ENCODE measurements at regions not wholly inside any gene's neighbourhood (a gene's known extent, or its start where the extent isn't known, plus 50 kb on each side); places are given as distances from the start of the nearest gene placed in this dataset.

DNA sequence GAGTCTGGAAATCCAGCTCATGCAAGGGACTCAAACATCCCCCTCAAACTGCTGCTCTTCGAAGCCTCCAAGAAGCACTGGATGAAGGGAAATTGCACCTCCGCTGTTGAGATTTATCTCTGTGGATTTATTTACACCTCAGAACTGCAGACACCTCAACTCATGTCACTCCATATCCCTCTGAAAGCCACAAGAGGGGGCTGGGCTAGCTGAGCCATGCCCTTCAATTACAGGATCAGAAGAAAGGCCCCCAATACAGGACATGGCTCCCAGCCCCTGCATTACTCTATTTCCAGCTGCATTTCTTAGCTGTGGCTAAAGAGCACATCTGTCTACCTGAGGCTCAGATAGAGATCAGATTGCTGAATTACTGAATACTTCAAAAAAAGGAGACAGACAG, 103.1 kb upstream of the DYNLRB2 start:
- Mint-ChIP-seq H3K4me1 (peaks cover 4 to 8% of the 10 kb centered on the region in 2 donors), H3K36me3 (no peaks in the 10 kb centered on the region), H3K27ac (no peak overlapping the region), H3K9me3 (no peaks in the 10 kb centered on the region), H3K4me3 (no peak overlapping the region), H3K27me3 (ENCODE audit: low read depth in 2 of 2) (peaks cover 4 to 27% of the 10 kb centered on the region in 2 donors)
- ATAC-seq (no peak), DNase-seq (no peak)
- intact Hi-C loops (cut with micrococcal nuclease) = no loop called here
- TF ChIP-seq, protein P1, sequence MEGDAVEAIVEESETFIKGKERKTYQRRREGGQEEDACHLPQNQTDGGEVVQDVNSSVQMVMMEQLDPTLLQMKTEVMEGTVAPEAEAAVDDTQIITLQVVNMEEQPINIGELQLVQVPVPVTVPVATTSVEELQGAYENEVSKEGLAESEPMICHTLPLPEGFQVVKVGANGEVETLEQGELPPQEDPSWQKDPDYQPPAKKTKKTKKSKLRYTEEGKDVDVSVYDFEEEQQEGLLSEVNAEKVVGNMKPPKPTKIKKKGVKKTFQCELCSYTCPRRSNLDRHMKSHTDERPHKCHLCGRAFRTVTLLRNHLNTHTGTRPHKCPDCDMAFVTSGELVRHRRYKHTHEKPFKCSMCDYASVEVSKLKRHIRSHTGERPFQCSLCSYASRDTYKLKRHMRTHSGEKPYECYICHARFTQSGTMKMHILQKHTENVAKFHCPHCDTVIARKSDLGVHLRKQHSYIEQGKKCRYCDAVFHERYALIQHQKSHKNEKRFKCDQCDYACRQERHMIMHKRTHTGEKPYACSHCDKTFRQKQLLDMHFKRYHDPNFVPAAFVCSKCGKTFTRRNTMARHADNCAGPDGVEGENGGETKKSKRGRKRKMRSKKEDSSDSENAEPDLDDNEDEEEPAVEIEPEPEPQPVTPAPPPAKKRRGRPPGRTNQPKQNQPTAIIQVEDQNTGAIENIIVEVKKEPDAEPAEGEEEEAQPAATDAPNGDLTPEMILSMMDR (IDR thresholded peaks at IDR 0.05) = no peak
- WGBS (ENCODE audit: insufficient coverage) = 100% methylated on average over 2 of the region's 2 CpGs
- Histone ChIP-seq H3K4me1 (ENCODE audit: control insufficient read depth, insufficient read depth, low read length) (no peaks in the 10 kb centered on the region), H3K4me3 (ENCODE audit: low read length) (no peak overlapping the region), H3K9me3 (ENCODE audit: control insufficient read depth, insufficient read depth, low read length) (no peaks in the 10 kb centered on the region), H3K27me3 (ENCODE audit: control insufficient read depth, insufficient read depth, low read length) (no peaks in the 10 kb centered on the region), H3K27ac (ENCODE audit: low read length) (no peak overlapping the region), H3K36me3 (ENCODE audit: control insufficient read depth, insufficient read depth, low read length) (no peaks in the 10 kb centered on the region)

DNA sequence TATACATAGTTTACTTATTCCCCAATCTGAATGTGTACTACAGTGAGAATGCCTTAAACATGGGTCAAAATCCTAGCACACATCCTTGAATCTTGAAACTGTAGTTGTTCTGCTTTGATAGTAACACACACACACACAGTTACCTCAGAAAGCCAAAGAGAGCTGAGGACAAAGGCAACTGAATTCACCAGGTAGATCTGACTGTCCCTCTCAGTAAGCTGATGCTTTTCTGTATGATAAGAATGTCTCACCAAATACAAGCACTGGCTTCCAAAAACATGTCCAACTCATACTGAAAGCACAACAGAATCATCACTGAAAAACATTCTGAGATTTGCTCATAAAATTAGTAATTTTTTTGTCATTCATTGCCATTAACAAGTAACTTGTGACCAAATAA, 104.3 kb upstream of the DYNLRB2 start:
- H3K4me1 ChIP-seq (ENCODE audit: control insufficient read depth, insufficient read depth, low read length) = no peaks in the 10 kb centered on the region
- no peaks in the 10 kb centered on the region for H3K27me3 ChIP-seq (ENCODE audit: control insufficient read depth, insufficient read depth, low read length)
- Mint-ChIP-seq H3K36me3 (no peaks in the 10 kb centered on the region), H3K4me3 (no peak overlapping the region), H3K4me1 (peaks cover 4 to 8% of the 10 kb centered on the region in 2 donors), H3K9me3 (peaks cover 0 to 4% of the 10 kb centered on the region in 2 donors), H3K27me3 (ENCODE audit: low read depth in 2 of 2) (peaks cover 4 to 35% of the 10 kb centered on the region in 2 donors), H3K27ac (no peak overlapping the region)
- H3K36me3 ChIP-seq (ENCODE audit: control insufficient read depth, insufficient read depth, low read length) = no peaks in the 10 kb centered on the region
- intact Hi-C loops (cut with micrococcal nuclease) = no loop called here
- DNase-seq (no peak), ATAC-seq (no peak)
- H3K4me3 ChIP-seq (ENCODE audit: low read length) = no peak overlapping the region
- H3K27ac ChIP-seq (ENCODE audit: low read length) = no peak overlapping the region
- H3K9me3 ChIP-seq (ENCODE audit: control insufficient read depth, insufficient read depth, low read length) = no peaks in the 10 kb centered on the region
- TF ChIP-seq, protein P1 (IDR thresholded peaks at IDR 0.05) = no peak

DNA sequence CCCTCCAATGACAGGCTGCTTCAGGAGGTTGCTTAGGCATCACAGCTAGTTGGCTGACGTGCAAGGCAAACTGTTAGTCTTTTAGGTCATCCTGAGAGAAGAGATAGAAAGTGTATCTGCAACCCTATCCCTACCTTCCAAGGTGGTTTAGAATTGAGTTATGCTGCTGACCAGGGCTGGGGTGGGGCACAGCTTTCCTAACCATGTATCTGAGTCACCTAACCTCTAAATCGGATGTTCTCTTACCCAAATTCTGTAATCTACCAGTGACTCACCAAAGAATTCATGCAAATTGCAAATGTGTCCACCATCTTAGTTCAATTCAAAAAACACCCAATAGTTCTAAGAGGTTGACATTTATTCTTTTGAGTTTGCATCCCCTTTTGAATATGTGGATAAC, 107.2 kb upstream of the DYNLRB2 start:
- peaks cover 7 to 43% of the 10 kb centered on the region in 2 donors for H3K27me3 Mint-ChIP-seq (ENCODE audit: low read depth in 2 of 2)
- TF ChIP-seq, protein P1 (IDR thresholded peaks at IDR 0.05) = no peak
- Histone ChIP-seq H3K4me1 (ENCODE audit: control insufficient read depth, insufficient read depth, low read length) (no peaks in the 10 kb centered on the region), H3K4me3 (ENCODE audit: low read length) (no peak overlapping the region), H3K27me3 (ENCODE audit: control insufficient read depth, insufficient read depth, low read length) (no peaks in the 10 kb centered on the region), H3K36me3 (ENCODE audit: control insufficient read depth, insufficient read depth, low read length) (no peaks in the 10 kb centered on the region), H3K27ac (ENCODE audit: low read length) (no peak overlapping the region), H3K9me3 (ENCODE audit: control insufficient read depth, insufficient read depth, low read length) (no peaks in the 10 kb centered on the region)
- no peak for ATAC-seq
- H3K4me3 Mint-ChIP-seq = no peak overlapping the region
- peaks cover 0 to 4% of the 10 kb centered on the region in 2 donors for H3K9me3 Mint-ChIP-seq
- no peaks in the 10 kb centered on the region for H3K36me3 Mint-ChIP-seq
- no peak for DNase-seq
- intact Hi-C loops (cut with micrococcal nuclease) = no loop called here
- H3K4me1 Mint-ChIP-seq = no peaks in the 10 kb centered on the region
- H3K27ac Mint-ChIP-seq = no peak overlapping the region
- 63% methylated on average over 1 of the region's 2 CpGs for WGBS (ENCODE audit: insufficient coverage)

DNA sequence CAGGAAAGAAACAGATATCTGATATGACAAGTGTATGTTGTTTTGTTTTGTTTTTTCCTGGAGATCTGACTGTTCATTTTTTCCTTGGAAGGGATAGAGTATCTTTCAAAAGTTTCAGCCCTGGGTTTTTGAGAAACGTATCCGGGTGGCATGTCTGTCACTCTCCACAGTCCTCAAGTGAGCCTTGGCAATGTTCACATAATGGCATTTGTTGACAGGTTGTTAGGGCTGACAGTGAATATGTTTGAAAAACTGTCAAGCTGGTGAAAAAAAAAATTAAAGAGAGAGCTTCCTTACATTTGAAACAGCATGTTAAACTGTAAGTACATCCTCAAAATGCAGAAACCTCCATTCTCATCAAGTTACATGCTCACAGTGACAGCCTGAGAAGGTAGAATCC, 113.0 kb upstream of the DYNLRB2 start:
- no peak overlapping the region for H3K27ac Mint-ChIP-seq
- DNase-seq = no peak
- 85% methylated on average over 2 of the region's 2 CpGs for WGBS (ENCODE audit: insufficient coverage)

More for the DNA sequence above, 113.0 kb upstream of the DYNLRB2 start:
- H3K9me3 Mint-ChIP-seq = peaks cover 0 to 4% of the 10 kb centered on the region in 2 donors
- no peaks in the 10 kb centered on the region for H3K9me3 ChIP-seq (ENCODE audit: control insufficient read depth, insufficient read depth, low read length)
- no peaks in the 10 kb centered on the region for H3K36me3 Mint-ChIP-seq
- peaks cover 7 to 33% of the 10 kb centered on the region in 2 donors for H3K27me3 Mint-ChIP-seq (ENCODE audit: low read depth in 2 of 2)
- H3K4me1 Mint-ChIP-seq = no peaks in the 10 kb centered on the region
- intact Hi-C loops (cut with micrococcal nuclease) = no loop called here
- TF ChIP-seq, protein P1 (IDR thresholded peaks at IDR 0.05) = no peak
- no peaks in the 10 kb centered on the region for H3K27me3 ChIP-seq (ENCODE audit: control insufficient read depth, insufficient read depth, low read length)
- no peaks in the 10 kb centered on the region for H3K4me1 ChIP-seq (ENCODE audit: control insufficient read depth, insufficient read depth, low read length)
- H3K4me3 ChIP-seq (ENCODE audit: low read length) = no peak overlapping the region
- H3K27ac ChIP-seq (ENCODE audit: low read length) = no peak overlapping the region
- no peak overlapping the region for H3K4me3 Mint-ChIP-seq
- no peaks in the 10 kb centered on the region for H3K36me3 ChIP-seq (ENCODE audit: control insufficient read depth, insufficient read depth, low read length)
- ATAC-seq = no peak
